H1 (cell line): ENCODE measurements at regions not wholly inside any gene's neighbourhood (a gene's known extent, or its start where the extent isn't known, plus 50 kb on each side); places are given as distances from the start of the nearest gene placed in this dataset.

ENCODE experiments used
- ASH2L ChIP-seq: fragments of 200-600, 300-600 bp; sonication (generic); IDR thresholded peaks from one replicate; pipeline ENCODE4 v1.7.1; 2017; ENCODE audit warnings: low read length
- BCL11A ChIP-seq, 2 experiments: IDR thresholded peaks; one replicate each; pipeline ENCODE4 v1.6.1; 2011; ENCODE audit warnings: low read depth in 2 of 2, low read length in 2 of 2, mild to moderate bottlenecking in 2 of 2
- CBX5 ChIP-seq: fragments of 300-800, 300-1000 bp; sonication (generic); IDR thresholded peaks from 2 replicates; pipeline ENCODE4 v1.7.1; 2016; ENCODE audit warnings: antibody characterized with exemption, low read length, low read depth
- CHD1 ChIP-seq: IDR thresholded peaks from 2 replicates; pipeline ENCODE4 v1.6.1; 2012; ENCODE audit warnings: low read depth, low read length, improper control_type of control experiment
- CTBP2 ChIP-seq: IDR thresholded peaks from 2 replicates; pipeline ENCODE4 v1.7.0; 2011; ENCODE audit warnings: borderline replicate concordance, mild to moderate bottlenecking, moderate library complexity, mixed read lengths, low read length; ENCODE audit not compliant: insufficient read depth, insufficient read length
- E2F6 ChIP-seq: IDR thresholded peaks from 2 replicates; pipeline ENCODE4 v1.6.1; 2012; ENCODE audit warnings: inconsistent platforms
- EGR1 ChIP-seq: IDR thresholded peaks from 2 replicates; pipeline ENCODE4 v1.6.1; 2011; ENCODE audit warnings: low read depth, low read length, borderline replicate concordance
- JUND ChIP-seq: IDR thresholded peaks from 2 replicates; pipeline ENCODE4 v1.6.1; 2011; ENCODE audit warnings: mild to moderate bottlenecking, improper control_type of control experiment, low read length
- MAFK ChIP-seq: IDR thresholded peaks from 2 replicates; pipeline ENCODE4 v1.6.1; 2012; ENCODE audit warnings: low read depth, mild to moderate bottlenecking, improper control_type of control experiment, low read length
- POLR2AphosphoS5 ChIP-seq: IDR thresholded peaks from 2 replicates; pipeline ENCODE4 v1.6.1; 2011; ENCODE audit warnings: low read depth, low read length
- POU5F1 ChIP-seq: IDR thresholded peaks from 2 replicates; pipeline ENCODE4 v1.6.1; 2011; ENCODE audit warnings: low read depth, mild to moderate bottlenecking, low read length, moderate library complexity
- RAD21 ChIP-seq, 2 experiments: IDR thresholded peaks in 1 of 2; conservative IDR thresholded peaks in 1 of 2; 2 replicates each; pipeline ENCODE4 v1.6.1; 2011; ENCODE audit warnings: low read depth in 2 of 2, low read length in 2 of 2, improper control_type of control experiment in 1 of 2, inconsistent platforms in 1 of 2, mild to moderate bottlenecking in 1 of 2, moderate library complexity in 1 of 2
- RBBP5 ChIP-seq: IDR thresholded peaks from 2 replicates; pipeline ENCODE4 v1.7.1; 2012; ENCODE audit warnings: low read depth, mild to moderate bottlenecking, inconsistent platforms, low read length, moderate library complexity, borderline replicate concordance
- SIN3A ChIP-seq, 2 experiments: IDR thresholded peaks in 1 of 2; conservative IDR thresholded peaks in 1 of 2; 2 replicates each; pipeline ENCODE4 v1.6.1; 2011 to 2012; ENCODE audit warnings: low read length in 2 of 2, improper control_type of control experiment in 1 of 2, low read depth in 1 of 2, mild to moderate bottlenecking in 1 of 2
- SP1 ChIP-seq: IDR thresholded peaks from 2 replicates; pipeline ENCODE4 v1.6.1; 2011; ENCODE audit warnings: low read depth, low read length
- SP2 ChIP-seq: IDR thresholded peaks from 2 replicates; pipeline ENCODE4 v1.6.1; 2012; ENCODE audit warnings: mild to moderate bottlenecking, low read length, inconsistent platforms
- SP4 ChIP-seq: IDR thresholded peaks from 2 replicates; pipeline ENCODE4 v1.6.1; 2012; ENCODE audit warnings: low read length, inconsistent platforms
- TF ChIP-seq, protein P1 (sequence below): IDR thresholded peaks from 2 replicates; pipeline ENCODE4 v1.6.1; 2012; ENCODE audit warnings: inconsistent platforms

- TF ChIP-seq SIN3A (conservative IDR thresholded peaks at IDR 0.05 in 1 of 2, IDR thresholded peaks at IDR 0.05 in 1 of 2; ENCODE audit: low read depth in 1 of 2, low read length in 2 of 2) (no peak), CTBP2 (no peak), ASH2L (no peak), JUND (no peak), BCL11A (IDR thresholded peaks at IDR 0.05; ENCODE audit: low read depth in 2 of 2, low read length in 2 of 2) (no peak), MAFK (no peak), CHD1 (no peak), RAD21 (IDR thresholded peaks at IDR 0.05 in 1 of 2, conservative IDR thresholded peaks at IDR 0.05 in 1 of 2; ENCODE audit: low read depth in 2 of 2, low read length in 2 of 2) (peak in 1 of 2 experiments; percentile 6; a peak in 1 of 4 replicates), EGR1 (peak; percentile 77; the same call in 1 of the 2 replicates), SP2 (no peak), POLR2AphosphoS5 (no peak), POU5F1 (no peak), RBBP5 (no peak), SP1 (no peak), CBX5 (no peak), E2F6 (peak; percentile 26), SP4 (no peak)
- TF ChIP-seq, protein P1, sequence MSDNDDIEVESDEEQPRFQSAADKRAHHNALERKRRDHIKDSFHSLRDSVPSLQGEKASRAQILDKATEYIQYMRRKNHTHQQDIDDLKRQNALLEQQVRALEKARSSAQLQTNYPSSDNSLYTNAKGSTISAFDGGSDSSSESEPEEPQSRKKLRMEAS = 0 out of 2 replicates have a peak, but pooled peaks have one; percentile 40
These were observed 92.4 kb downstream of the NCR2 start (continued) for GRCh38 chr6:41427642-41428335.
